H4 (cell line): ENCODE measurements at regions not wholly inside any gene's neighbourhood (a gene's known extent, or its start where the extent isn't known, plus 50 kb on each side); places are given as distances from the start of the nearest gene placed in this dataset.
"Not testable (repeated sequence)": the region's sequence is repeated elsewhere in the genome, so short reads cannot be mapped to it uniquely, and the experiment has no call there.

ENCODE experiments used
- DNase-seq: peaks from one replicate; pipeline ENCODE4 v3.0.0-alpha.2; 2015; ENCODE audit warnings: low spot score

DNA sequence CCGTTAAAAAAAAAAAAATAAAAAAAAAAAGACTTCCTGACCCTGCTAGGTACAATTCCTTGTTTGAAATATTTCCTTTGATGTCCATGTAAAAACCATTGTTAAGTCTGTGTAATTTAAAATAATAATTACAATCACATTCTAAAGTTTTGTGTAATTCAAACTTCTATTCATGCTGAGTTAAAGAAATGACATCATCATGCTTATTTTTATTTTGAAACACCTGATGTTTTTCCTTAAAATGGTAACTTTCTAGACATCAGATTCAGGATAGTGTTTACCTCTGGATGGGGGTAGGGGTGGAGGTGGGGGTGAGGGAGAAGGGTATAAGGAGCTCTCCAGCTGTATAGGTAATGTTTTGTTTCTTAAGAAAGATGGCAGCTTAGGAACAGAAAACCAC lies 92.8 kb downstream of the ADCYAP1 start:
- DNase-seq, result no peak

GRCh38 chr18:998936-999335 lies 94.3 kb downstream of the ADCYAP1 start:
- no peak for DNase-seq

DNA sequence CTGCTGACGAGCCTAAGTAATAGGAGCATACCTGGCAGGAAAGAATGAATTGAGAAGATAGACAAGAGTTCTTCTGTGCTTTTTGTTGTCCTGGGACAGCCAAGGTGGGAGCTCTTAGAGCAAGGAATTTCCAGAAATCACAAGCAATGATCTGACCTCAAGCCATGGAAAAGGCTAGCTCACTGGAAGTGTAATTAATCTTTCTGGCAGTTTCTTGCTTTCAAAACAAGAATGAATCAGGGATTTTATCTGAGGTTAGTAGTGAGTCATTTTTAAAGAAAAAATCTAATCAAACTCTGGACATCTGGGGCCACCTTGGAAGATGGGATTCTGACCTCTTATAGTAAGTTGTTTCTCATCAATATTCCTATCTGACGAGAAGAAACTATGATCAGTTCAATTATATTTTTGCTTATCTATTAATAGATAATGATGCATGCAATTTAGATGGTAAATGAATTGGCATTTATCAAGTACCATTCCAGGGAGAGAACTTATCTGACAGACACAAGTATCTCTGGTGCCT lies 98.0 kb downstream of the ADCYAP1 start:
- peak; percentile 23 for DNase-seq

DNA sequence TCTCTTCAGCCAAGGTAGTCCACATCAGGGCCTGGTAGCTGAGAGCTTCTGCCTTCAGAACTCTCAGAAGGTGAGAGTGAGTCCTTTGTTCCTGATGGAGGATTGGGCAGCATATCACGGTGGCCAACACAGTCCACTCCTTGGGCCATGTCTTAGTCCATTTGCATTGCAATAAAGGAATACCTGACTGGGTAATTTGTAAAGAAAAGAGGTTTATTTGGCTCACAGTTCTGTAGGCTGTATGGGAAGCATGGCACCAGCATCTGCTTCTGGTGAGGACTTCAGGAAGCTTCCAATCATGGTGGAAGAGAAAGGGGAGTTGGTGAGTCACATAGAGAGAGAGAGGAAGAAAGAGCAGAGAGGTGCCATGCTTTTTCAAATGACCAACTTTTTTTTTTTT lies 98.8 kb downstream of the ADCYAP1 start:
- no peak for DNase-seq

- DNase-seq, result no peak
These were observed 101.6 kb downstream of the ADCYAP1 start for GRCh38 chr18:1006304-1006703.

GRCh38 chr18:1006965-1007364 lies 102.3 kb downstream of the ADCYAP1 start:
- DNase-seq, result no peak

- no peak for DNase-seq
These were observed 106.7 kb downstream of the ADCYAP1 start for GRCh38 chr18:1011349-1011748.

DNA sequence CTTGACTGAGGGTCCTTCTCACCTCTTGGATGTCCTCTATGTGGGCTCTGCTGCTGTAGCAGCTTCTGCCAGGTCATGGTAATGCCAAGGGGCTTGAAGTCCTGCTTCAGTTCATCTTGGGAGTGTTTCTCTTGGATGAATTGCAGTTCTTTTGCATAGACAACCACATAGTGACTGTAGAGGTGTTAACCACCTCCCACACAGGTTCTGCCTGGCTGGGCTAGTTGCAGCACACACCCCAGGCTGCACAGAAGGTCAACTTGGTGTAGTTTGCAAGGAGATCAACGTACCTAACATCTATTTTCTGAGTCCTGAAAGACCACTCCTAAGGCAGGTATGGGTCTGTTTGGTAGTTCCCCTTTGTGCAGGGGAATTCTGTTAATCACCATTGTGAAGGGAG lies 108.1 kb downstream of the ADCYAP1 start:
- DNase-seq, result no peak

- no peak for DNase-seq
These were observed 109.3 kb downstream of the ADCYAP1 start for GRCh38 chr18:1013951-1014350.

DNA sequence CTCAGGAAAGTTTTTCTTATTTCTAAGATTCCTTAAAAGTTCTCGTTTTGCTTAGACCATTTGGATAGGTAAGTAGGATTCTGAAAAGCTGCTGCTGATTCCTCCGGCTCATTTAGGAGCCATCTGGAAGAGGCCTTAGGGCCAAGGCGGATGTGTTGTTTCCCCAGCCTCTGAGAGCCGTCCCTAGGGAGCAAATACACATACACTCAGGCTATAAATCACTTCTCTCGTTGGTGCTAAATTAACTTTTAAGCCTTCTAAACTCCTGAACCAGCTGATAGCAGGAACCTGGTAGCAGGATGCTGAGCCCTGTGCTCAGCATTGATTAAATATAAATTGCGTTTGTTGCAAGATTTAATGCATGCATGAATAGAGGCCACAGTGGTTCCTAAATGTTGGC lies 109.8 kb downstream of the ADCYAP1 start:
- no peak for DNase-seq

DNA sequence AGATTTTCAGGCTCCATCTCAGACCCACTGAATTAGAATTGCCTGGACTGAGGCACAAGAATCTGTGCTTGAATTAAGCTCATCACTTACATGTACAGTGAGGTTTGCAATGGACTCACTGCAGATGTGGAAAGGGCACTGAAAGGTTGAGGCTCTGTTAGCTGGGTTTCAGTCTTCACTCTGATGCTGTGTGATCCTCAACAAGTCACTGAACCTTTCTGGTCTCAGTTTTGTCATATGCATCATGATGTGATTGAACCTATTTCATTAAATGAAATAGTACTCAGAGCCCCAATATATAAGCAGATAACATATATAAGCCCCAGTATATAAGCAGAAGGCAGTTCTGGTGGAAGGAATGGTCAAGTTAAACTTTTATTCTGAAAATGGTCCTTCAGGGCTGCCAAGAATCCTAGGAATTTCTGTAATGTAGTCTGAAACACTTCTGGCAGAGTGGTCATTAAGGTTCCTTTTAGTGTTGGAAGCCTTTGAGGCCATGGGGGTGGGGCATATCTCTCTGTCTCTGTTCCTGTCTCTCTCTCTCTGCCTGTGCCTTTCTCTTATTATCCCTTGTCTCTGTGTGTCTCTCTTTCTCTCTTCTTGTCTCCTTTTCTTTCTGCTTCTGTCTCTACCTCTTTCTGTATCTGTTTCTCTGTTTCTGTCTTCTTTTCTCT lies 110.4 kb downstream of the ADCYAP1 start:
- DNase-seq, result no peak

DNA sequence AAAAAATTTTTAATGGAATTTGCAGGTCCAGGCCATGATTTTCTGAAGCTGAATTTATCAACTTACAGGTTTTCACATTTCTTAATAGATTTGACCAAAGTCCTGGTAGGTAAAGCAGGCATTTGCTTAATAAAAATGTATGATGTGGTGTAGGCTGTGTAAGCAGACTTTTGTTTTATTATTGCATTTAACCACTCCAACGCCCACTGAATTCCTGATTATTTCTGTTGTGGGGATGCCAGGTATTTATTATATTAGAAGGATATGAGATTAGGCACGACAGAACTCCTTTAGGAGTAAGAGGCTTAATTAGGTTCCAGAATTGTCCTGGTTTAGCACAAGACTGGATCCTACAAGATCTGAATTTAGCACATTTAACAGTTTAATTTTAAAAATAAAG lies 111.1 kb downstream of the ADCYAP1 start:
- no peak for DNase-seq

- DNase-seq, result no peak
These were observed 112.8 kb downstream of the ADCYAP1 start for GRCh38 chr18:1017227-1018058.

- peak; percentile 32 for DNase-seq
These were observed 113.6 kb downstream of the ADCYAP1 start for GRCh38 chr18:1018181-1018681.

GRCh38 chr18:1019191-1019590 lies 114.5 kb downstream of the ADCYAP1 start:
- DNase-seq, result no peak

DNA sequence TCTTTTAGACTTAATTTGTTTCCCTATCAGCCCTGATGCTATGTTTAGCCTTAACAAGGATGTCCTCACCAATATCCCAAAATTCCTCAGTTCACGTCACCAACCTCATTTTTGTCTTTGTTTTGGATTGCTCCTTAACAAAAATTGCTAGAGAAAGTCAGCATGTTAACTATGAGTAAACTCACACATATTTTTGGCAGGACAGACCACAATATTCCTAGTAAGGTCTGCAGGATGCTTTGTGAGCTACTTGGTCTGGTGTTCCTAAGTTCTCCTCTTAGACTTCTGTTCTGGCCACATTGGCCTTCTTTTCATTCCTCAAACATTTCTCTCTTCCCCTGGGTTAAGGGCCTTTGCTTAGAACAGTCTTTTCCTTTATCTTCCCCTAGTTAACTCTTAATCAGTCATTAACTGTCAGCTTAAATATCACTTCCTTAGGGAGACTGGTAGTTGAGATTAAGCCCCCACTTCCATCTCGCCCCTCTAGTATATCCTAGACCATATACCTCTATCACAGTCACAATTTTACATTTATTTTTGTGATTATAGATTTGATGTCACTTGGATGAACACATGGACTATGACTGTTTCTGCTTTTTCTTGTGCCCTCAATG lies 116.2 kb downstream of the ADCYAP1 start:
- DNase-seq, result no peak

GRCh38 chr18:1026930-1027329 lies 122.3 kb downstream of the ADCYAP1 start:
- DNase-seq, result no peak

DNA sequence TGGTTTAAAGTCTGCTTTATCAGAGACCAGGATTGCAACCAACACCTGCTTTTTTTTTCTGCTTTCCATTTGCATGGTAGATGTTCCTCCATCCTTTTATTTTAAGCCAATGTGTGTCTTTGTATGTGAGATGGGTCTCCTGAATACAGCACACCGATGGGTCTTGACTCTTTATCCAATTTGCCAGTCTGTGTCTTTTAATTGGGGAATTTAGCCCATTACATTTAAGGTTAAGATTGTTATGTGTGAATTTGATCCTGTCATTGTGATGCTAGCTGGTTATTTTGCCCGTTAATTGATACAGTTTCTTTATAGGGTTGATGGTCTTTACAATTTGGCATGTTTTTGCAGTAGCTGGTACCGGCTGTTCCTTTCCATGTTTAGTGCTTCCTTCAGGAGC lies 128.4 kb downstream of the ADCYAP1 start:
- not testable (repeated sequence) for DNase-seq

DNA sequence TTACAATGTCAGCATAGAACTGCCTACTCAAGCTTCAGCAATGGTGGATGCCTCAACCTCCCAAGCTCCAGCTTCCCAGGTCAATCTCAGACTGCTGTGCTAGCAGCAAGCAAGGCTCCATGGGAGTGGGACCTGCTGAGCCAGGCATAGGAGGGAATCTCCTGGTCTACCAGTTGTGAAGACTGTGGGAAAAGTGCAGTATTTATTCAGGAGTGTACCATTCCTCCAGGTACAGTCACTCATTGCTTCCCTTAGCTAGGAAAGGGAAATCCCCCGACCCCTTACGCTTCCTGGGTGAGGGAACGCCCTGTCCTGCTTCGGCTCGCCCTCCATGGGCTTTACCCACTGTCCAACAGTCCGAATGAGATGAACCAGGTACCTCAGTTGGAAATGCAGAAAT lies 130.3 kb downstream of the ADCYAP1 start:
- DNase-seq, result no peak

DNA sequence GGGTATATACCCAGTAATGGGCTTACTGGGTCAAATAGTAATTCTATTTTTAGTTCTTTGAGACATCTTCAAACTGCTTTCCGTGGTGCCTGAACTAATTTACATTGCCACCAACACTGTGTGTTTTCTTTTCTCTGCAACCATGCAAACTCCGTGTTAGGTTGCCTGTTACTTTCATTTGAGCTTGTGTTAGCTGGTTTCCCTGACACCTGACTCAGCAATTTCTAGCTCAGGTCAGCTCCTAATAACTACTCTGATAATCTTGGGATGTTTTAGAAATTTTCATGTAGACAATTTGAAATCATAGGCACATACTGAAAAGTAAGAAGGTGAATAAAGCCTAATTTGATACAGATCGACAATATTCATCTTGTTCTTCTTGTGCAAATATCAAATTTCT lies 132.3 kb downstream of the ADCYAP1 start:
- DNase-seq, result no peak

DNA sequence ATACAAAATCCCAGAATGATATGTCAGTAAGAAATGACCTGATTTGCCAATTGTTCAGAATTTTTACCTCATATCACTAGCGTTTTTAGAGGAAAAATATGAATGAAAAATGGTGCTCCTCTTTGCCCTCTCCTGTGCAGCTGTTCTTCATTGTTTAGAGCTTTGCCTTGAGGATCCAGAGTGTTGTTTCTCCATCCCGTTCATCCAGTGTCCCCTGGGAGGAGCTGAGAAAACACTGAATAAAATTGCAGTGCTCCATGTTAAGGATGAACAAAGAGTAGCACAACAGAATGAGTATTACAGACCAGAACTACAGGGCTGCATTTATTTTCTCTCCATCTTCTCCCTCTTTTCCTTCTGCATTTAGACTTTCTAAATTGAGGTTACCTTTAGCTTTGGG lies 133.1 kb downstream of the ADCYAP1 start:
- DNase-seq, result no peak

- no peak for DNase-seq
These were observed 134.8 kb downstream of the ADCYAP1 start for GRCh38 chr18:1039421-1039820.

DNA sequence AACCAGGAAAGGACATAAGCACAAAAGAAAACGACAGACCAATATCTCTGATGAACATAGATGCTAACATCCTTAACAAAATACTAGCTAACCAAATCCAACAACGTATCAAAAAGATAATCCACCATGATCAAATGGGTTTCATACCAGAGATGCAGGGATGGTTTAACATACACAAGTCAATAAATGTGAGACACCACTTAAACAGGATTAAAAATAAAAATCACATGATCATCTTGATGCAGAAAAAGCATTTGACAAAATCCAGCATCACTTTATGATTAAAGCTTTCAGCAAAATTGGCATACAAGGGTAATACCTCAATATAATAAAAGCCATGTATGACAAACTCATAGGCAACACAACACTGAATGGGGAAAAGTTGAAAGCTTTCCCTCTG lies 138.4 kb downstream of the ADCYAP1 start:
- DNase-seq, result not testable (repeated sequence)
